GM23338 (cell line): ENCODE measurements at regions not wholly inside any gene's neighbourhood (a gene's known extent, or its start where the extent isn't known, plus 50 kb on each side); places are given as distances from the start of the nearest gene placed in this dataset.

Experiments used
- CREB1 ChIP-seq: fragments of 250-450 bp; sonication (Bioruptor Pico); IDR thresholded peaks from 2 replicates; pipeline ENCODE4 v1.5.0; 2020; ENCODE audit warnings: low read depth, mild to moderate bottlenecking, moderate library complexity
- CTCF ChIP-seq, 2 experiments: fragments of 200-600 bp in 1 of 2; sonication (generic) in 1 of 2; conservative IDR thresholded peaks; 2 replicates each; pipeline versions ENCODE4 v1.5.1 to v1.6.1; 2016 to 2017; ENCODE audit warnings: antibody characterized with exemption in 2 of 2, low read depth in 2 of 2, mild to moderate bottlenecking in 2 of 2, moderate library complexity in 1 of 2
- EZH2 ChIP-seq: fragments of 200-600 bp; sonication (generic); IDR thresholded peaks from one replicate; pipeline ENCODE4 v1.8.0; 2017; ENCODE audit warnings: antibody characterized with exemption, mild to moderate bottlenecking, low read depth; ENCODE audit not compliant: unreplicated experiment
- EZH2phosphoT487 ChIP-seq: fragments of 200-600 bp; sonication (generic); IDR thresholded peaks from one replicate; pipeline ENCODE4 v1.8.1; 2018; ENCODE audit warnings: antibody characterized with exemption; ENCODE audit not compliant: unreplicated experiment
- JUNB ChIP-seq: IDR thresholded peaks from one replicate; pipeline ENCODE4 v1.6.1; 2016; ENCODE audit warnings: antibody characterized with exemption; ENCODE audit not compliant: unreplicated experiment
- NANOG ChIP-seq: IDR thresholded peaks from 2 replicates; pipeline ENCODE4 v1.6.1; 2016; ENCODE audit warnings: antibody characterized with exemption, borderline replicate concordance
- POLR2AphosphoS5 ChIP-seq: IDR thresholded peaks from 2 replicates; pipeline ENCODE4 v1.6.1; 2016; ENCODE audit warnings: antibody characterized with exemption, low read depth
- ZNF114 ChIP-seq: fragments of 250-450 bp; sonication (Bioruptor Pico); IDR thresholded peaks from 2 replicates; pipeline ENCODE4 v1.5.0; 2020; ENCODE audit warnings: mild to moderate bottlenecking, moderate library complexity
- ZNF331 ChIP-seq: fragments of 250-450 bp; sonication (Bioruptor Pico); IDR thresholded peaks from 2 replicates; pipeline ENCODE4 v1.5.0; 2020; ENCODE audit warnings: low read depth, mild to moderate bottlenecking, moderate library complexity
- TF ChIP-seq, protein P1 (sequence below): IDR thresholded peaks from one replicate; pipeline ENCODE4 v1.6.1; 2018; ENCODE audit warnings: antibody characterized with exemption; ENCODE audit not compliant: unreplicated experiment
- TF ChIP-seq, protein P2 (sequence below): IDR thresholded peaks from 2 replicates; pipeline ENCODE4 v1.6.1; 2016; ENCODE audit warnings: antibody characterized with exemption

DNA sequence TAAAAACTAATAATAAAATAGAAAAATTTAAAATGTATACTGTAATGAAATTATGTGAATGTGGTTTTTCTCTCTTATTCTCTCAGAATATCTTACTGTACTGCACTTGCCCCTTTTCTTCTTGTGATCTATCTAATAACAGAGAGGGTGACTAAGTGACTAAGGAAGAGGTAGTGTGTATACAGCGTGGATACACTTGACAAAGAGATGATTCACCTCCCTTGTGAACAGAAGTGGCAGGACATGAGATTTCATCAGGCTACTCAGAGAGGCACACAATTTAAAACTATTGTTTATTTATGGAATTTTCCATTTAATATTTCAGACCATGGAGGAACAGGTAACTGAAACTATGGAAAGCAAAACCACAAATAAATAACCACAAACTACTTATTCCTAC lies 806.6 kb upstream of the GHITM start:
- TF ChIP-seq POLR2AphosphoS5 (no peak), CTCF (conservative IDR thresholded peaks at IDR 0.05; ENCODE audit: low read depth in 2 of 2) (no peak), JUNB (no peak), CREB1 (CRISPR knock-in tag) (no peak), EZH2 (no peak), NANOG (no peak), EZH2phosphoT487 (no peak), ZNF114 (CRISPR knock-in tag) (no peak), ZNF331 (no peak)
- TF ChIP-seq, protein P1, sequence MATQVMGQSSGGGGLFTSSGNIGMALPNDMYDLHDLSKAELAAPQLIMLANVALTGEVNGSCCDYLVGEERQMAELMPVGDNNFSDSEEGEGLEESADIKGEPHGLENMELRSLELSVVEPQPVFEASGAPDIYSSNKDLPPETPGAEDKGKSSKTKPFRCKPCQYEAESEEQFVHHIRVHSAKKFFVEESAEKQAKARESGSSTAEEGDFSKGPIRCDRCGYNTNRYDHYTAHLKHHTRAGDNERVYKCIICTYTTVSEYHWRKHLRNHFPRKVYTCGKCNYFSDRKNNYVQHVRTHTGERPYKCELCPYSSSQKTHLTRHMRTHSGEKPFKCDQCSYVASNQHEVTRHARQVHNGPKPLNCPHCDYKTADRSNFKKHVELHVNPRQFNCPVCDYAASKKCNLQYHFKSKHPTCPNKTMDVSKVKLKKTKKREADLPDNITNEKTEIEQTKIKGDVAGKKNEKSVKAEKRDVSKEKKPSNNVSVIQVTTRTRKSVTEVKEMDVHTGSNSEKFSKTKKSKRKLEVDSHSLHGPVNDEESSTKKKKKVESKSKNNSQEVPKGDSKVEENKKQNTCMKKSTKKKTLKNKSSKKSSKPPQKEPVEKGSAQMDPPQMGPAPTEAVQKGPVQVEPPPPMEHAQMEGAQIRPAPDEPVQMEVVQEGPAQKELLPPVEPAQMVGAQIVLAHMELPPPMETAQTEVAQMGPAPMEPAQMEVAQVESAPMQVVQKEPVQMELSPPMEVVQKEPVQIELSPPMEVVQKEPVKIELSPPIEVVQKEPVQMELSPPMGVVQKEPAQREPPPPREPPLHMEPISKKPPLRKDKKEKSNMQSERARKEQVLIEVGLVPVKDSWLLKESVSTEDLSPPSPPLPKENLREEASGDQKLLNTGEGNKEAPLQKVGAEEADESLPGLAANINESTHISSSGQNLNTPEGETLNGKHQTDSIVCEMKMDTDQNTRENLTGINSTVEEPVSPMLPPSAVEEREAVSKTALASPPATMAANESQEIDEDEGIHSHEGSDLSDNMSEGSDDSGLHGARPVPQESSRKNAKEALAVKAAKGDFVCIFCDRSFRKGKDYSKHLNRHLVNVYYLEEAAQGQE, result no peak
- TF ChIP-seq, protein P2, sequence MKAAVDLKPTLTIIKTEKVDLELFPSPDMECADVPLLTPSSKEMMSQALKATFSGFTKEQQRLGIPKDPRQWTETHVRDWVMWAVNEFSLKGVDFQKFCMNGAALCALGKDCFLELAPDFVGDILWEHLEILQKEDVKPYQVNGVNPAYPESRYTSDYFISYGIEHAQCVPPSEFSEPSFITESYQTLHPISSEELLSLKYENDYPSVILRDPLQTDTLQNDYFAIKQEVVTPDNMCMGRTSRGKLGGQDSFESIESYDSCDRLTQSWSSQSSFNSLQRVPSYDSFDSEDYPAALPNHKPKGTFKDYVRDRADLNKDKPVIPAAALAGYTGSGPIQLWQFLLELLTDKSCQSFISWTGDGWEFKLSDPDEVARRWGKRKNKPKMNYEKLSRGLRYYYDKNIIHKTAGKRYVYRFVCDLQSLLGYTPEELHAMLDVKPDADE, result no peak
